HEK293T (cell line): ENCODE measurements at regions not wholly inside any gene's neighbourhood (a gene's known extent, or its start where the extent isn't known, plus 50 kb on each side); places are given as distances from the start of the nearest gene placed in this dataset.

ENCODE experiments used
- BHLHE40 ChIP-seq: fragments of 450-650 bp; IDR thresholded peaks from 2 replicates; pipeline ENCODE4 v1.6.1; 2016; ENCODE audit warnings: mild to moderate bottlenecking, moderate library complexity, borderline replicate concordance
- FOXA1 ChIP-seq: fragments of 450-650 bp; IDR thresholded peaks from 2 replicates; pipeline ENCODE4 v1.6.1; 2016; ENCODE audit warnings: mild to moderate bottlenecking
- HDGF ChIP-seq: fragments of 450-650 bp; IDR thresholded peaks from 2 replicates; pipeline ENCODE4 v1.6.1; 2017; ENCODE audit warnings: antibody characterized with exemption, borderline replicate concordance
- SP1 ChIP-seq: fragments of 450-650 bp; IDR thresholded peaks from 2 replicates; pipeline ENCODE4 v1.6.1; 2017

GRCh38 chr2:53064154-53064553 is 703.5 kb upstream of the CHAC2 start:
- TF ChIP-seq SP1 (no peak), BHLHE40 (no peak), HDGF (no peak), FOXA1 (no peak)
